ENCODE measurements at regions not wholly inside any gene's neighbourhood (a gene's known extent, or its start where the extent isn't known, plus 50 kb on each side); places are given as distances from the start of the nearest gene placed in this dataset.
"Not testable (repeated sequence)": the region's sequence is repeated elsewhere in the genome, so short reads cannot be mapped to it uniquely, and the experiment has no call there.

GRCh38 chr4:53841711-53842110 is 222.7 kb downstream of the CHIC2 start:
- intact Hi-C loops (cut with DNase I; ENCODE audit: low total_unique reads): no loop called here
- 84 to 92% methylated on average over 5 of the region's 5 CpGs for WGBS, 2 donors
- no peak overlapping the region for H3K4me3 ChIP-seq (ENCODE audit: low read depth, poor library complexity, severe bottlenecking)
- TF ChIP-seq POLR2A (IDR thresholded peaks at IDR 0.05): no peak
- TF ChIP-seq CTCF (IDR thresholded peaks at IDR 0.05): no peak
- DNase-seq (ENCODE audit: low spot score in 2 of 2): no peak

- intact Hi-C loops (cut with DNase I; ENCODE audit: low total_unique reads): no loop called here
- no peak overlapping the region for H3K4me3 ChIP-seq (ENCODE audit: low read depth, poor library complexity, severe bottlenecking)
- no peak for DNase-seq (ENCODE audit: low spot score in 2 of 2)
- 61 to 64% methylated on average over 2 of the region's 2 CpGs for WGBS, 2 donors
- no peak for TF ChIP-seq CTCF (IDR thresholded peaks at IDR 0.05)
- no peak for TF ChIP-seq POLR2A (IDR thresholded peaks at IDR 0.05)
Observed at GRCh38 chr4:53840643-53841042, 223.8 kb downstream of the CHIC2 start.

- DNase-seq (ENCODE audit: low spot score in 2 of 2); intact Hi-C loops (cut with DNase I; ENCODE audit: low total_unique reads); H3K4me3 ChIP-seq (ENCODE audit: low read depth, poor library complexity, severe bottlenecking): not testable (repeated sequence)
- WGBS, 2 donors: 82 to 87% methylated on average over 6 to 7 of the region's 7 CpGs
Observed at GRCh38 chr4:53833302-53834003, 231.0 kb downstream of the CHIC2 start.

- WGBS, 2 donors: 94 to 96% methylated on average over 1 of the region's 1 CpG
- H3K4me3 ChIP-seq (ENCODE audit: low read depth, poor library complexity, severe bottlenecking): no peak overlapping the region
- TF ChIP-seq POLR2A (IDR thresholded peaks at IDR 0.05): no peak
- TF ChIP-seq CTCF (IDR thresholded peaks at IDR 0.05): no peak
- intact Hi-C loops (cut with DNase I; ENCODE audit: low total_unique reads): no loop called here
- DNase-seq (ENCODE audit: low spot score in 2 of 2): no peak
Observed at GRCh38 chr4:53832549-53832948, 231.9 kb downstream of the CHIC2 start.

GRCh38 chr4:53830511-53830910 is 233.9 kb downstream of the CHIC2 start:
- intact Hi-C loops (cut with DNase I; ENCODE audit: low total_unique reads): no loop called here
- no peak overlapping the region for H3K4me3 ChIP-seq (ENCODE audit: low read depth, poor library complexity, severe bottlenecking)

More at GRCh38 chr4:53830511-53830910, 233.9 kb downstream of the CHIC2 start:
- no peak for DNase-seq (ENCODE audit: low spot score in 2 of 2)
- TF ChIP-seq CTCF (IDR thresholded peaks at IDR 0.05) (no peak), POLR2A (IDR thresholded peaks at IDR 0.05) (no peak)

Data from lower leg skin (tissue), 4 donors.